Stimulated activated CD4-positive, alpha-beta T cell treated with anti-CD3 and anti-CD28 coated beads, Interleukin-1b, Interleukin-23, amount 100 ng/mL, for 4 hours (primary cell): ENCODE measurements at regions not wholly inside any gene's neighbourhood (a gene's known extent, or its start where the extent isn't known, plus 50 kb on each side); places are given as distances from the start of the nearest gene placed in this dataset.
"Not testable (repeated sequence)": the region's sequence is repeated elsewhere in the genome, so short reads cannot be mapped to it uniquely, and the experiment has no call there.

Experiments
- DNase-seq, 2 donors: peaks; one replicate each; pipeline ENCODE4 v3.0.0-alpha.2; 2020; ENCODE audit warnings: low read depth in 2 of 2

GRCh38 chr10:36051500-36051991 is 409.4 kb upstream of the FZD8 start:
- DNase-seq, result no peak

GRCh38 chr10:36050763-36051499 is 408.8 kb upstream of the FZD8 start:
- no peak for DNase-seq

DNA sequence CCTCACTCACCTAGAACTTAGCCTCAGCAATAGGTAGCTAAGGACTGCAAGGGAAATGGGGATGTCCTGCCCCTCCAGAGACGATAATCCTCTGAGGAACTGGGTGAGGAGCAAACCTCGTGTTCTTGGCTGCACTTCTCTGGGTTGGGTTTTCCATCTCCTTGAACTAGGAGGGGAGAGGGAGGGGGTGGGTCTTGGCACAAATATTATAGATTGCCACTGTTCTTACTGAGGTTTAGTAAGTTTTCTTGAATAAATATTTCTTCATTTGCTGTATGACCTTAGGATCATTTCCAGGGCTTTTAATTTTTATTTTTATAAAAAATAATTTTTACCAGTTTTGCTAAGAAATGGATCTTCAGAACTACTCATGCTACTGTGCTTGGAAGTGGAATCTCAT is 406.7 kb upstream of the FZD8 start:
- DNase-seq, result no peak

DNA sequence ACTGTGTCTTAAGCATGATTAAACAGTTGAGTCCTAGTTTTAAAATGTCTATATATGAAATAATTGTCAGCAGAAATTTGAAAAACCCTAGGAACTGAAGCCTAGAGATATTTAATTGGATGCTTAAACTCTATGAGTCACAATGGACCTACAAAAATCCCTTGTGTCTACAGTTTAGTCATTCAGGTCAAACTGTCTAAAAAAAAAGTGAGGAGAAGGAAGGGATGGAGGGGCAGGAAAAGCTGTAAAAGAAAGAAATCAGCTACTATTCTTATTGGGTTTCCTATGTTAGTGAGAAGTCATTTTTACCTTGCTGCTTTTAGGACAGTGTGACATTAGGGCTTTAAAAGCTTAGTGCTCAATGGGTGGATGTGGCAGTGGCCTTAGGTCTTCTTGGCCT is 406.1 kb upstream of the FZD8 start:
- DNase-seq, result no peak

GRCh38 chr10:36042135-36042534 is 400.0 kb upstream of the FZD8 start:
- no peak for DNase-seq

- no peak for DNase-seq
Measured at GRCh38 chr10:36038316-36038955, 396.3 kb upstream of the FZD8 start.

DNA sequence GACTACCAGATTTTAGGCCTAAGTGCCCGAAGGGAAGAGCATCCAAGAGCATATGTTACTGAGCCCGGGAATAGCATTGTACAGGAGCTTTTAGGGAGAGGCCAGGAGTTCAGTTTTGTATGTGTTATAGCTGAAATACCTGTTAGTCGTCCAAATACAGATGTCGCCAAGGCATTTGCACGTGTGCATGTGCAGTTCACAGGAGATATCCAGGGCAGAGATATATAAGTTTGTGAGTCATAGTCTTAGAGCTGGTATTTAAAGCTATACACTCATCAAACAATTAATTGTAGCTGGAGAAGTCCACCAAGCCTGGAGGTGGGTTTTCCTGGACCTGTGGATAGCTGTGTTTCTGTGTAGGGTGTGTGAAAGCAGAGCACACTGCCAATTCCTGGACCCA is 394.0 kb upstream of the FZD8 start:
- no peak for DNase-seq

GRCh38 chr10:36033808-36034207 is 391.7 kb upstream of the FZD8 start:
- no peak for DNase-seq

GRCh38 chr10:36030516-36030915 is 388.4 kb upstream of the FZD8 start:
- no peak for DNase-seq

DNA sequence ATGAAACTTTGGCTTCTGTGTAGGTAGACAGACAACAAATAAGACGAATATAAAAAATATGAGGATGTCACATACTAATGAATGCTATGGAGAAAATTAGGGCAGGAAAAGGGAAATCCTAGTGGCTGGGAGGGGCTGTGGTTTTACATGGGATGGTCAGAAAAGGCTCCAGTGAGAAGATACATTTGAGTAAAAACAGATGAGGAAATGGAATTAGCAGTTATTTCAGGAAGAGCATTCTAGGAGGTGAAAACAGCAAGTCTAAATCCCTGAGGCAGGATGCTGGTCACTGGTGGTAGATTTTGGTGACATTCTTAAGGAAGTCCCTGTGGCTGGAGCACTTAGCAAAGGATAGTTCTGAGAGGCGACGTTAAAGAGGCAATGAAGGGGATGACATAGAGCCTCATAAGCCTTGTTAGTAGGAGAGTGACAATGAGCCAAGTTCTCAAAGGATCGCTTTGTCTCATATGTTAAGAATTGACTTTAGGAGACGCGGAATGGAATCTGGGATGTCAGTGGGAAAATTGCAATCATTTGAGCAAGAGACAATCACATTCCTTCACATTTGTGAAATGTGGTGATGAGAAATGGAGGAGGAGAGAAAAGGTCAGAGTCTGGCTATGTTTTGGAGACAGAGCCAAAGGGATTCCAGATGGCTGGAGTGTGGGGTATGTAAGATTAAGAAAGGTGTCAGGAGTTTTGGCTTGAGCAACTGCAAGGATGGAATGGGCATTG is 384.7 kb upstream of the FZD8 start:
- DNase-seq, result no peak

- DNase-seq, result no peak
Measured at GRCh38 chr10:36026081-36026480, 384.0 kb upstream of the FZD8 start.

DNA sequence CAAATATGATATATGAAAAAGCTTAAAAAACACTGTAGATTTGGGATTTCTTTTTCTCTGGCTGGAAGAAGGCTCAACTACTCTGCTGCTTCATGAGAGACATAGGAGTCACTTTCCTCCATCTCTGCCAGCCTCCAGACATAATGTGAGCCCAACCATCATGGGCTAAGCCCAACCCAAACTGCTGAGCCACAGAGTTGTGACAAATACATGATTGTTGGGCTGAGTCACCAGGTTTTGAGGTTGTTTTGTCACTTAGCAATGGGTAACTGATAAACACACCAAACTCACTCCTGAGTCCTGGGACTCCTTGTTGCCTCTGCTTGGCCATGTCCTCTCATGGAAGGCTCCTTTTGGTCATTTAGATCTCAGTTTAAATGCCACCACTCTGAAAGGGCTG is 381.8 kb upstream of the FZD8 start:
- DNase-seq, result no peak

- no peak for DNase-seq
Measured at GRCh38 chr10:36021096-36021495, 379.0 kb upstream of the FZD8 start.

- DNase-seq, result no peak
Measured at GRCh38 chr10:36019749-36020148, 377.7 kb upstream of the FZD8 start.

GRCh38 chr10:36018996-36019395 is 376.9 kb upstream of the FZD8 start:
- no peak for DNase-seq

DNA sequence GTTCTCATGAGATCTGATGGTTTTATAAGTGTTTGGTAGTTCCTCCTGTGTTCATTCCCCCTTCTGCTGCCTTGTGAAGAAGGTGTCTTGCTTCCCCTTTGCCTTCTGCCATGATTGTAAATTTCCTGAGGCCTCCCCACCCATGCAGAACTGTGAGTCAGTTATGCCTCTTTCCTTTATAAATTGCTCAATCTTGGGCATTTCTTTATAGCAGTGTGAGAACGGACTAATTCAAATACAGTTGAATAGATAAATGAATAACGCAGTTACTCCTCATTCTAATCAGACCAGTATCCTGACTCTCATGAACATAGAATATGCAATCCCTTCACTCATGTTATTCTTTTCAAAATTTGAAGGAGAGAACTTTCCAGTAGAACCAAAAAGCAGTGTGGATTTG is 375.0 kb upstream of the FZD8 start:
- DNase-seq, result no peak

DNA sequence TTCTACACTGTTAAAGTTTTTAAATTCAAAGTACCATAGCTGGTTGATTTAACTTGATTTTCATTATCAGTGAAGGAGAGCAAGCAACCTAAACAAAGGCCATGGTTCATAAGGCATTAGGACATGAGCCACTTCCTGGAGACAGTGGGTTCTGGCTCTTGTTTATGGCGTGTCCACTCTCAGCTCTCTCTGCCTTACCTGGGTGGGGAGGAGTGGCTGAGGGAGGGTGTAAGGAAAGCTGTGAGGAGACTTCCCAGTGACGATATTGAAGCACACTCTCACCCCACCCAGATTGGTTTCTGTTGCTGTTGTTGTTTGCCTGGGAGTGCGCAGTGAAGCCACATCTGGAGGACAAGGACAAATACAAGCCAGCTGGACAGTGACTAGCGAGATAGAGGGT is 365.3 kb upstream of the FZD8 start:
- DNase-seq, result no peak

DNA sequence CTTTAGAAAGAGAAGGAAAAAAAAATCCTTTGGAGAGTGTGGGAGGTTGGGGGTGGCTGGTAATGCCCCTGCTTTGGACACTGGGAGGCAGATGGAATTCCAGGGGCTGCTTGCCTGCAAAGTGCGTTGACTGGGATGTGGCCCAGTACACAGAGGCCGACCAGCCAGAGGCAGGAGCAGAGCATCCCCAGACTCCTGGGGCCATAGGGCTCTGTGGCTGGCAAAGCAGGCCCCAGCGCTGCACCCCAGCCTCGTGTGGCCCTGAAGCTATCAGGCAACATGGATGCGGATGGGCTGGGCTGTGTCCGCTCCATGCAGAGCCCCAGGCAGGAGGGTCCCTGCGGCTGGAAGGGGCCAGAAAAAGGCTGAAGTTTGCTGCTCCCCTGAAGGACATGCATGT is 361.6 kb upstream of the FZD8 start:
- no peak for DNase-seq

- DNase-seq, result no peak
Measured at GRCh38 chr10:36003031-36003600, 361.0 kb upstream of the FZD8 start.

DNA sequence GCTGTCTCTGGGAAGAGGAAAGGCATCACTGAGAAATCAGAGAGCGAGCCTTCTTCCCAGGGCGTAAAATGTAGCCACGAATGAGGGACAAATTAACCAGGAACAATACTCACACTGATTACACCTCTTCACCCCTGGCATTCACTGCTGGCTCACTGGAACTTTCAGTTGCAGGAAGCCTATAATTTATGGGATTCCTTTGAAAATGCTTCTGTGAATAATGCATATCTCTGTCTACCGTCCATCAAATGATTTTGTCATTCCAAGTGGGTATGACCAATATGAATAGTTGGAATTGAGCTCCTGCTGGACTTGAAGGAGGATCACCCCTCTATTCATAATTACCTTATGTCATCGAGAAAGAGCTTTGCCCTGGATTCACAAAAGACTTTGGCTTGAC is 360.3 kb upstream of the FZD8 start:
- DNase-seq, result no peak

DNA sequence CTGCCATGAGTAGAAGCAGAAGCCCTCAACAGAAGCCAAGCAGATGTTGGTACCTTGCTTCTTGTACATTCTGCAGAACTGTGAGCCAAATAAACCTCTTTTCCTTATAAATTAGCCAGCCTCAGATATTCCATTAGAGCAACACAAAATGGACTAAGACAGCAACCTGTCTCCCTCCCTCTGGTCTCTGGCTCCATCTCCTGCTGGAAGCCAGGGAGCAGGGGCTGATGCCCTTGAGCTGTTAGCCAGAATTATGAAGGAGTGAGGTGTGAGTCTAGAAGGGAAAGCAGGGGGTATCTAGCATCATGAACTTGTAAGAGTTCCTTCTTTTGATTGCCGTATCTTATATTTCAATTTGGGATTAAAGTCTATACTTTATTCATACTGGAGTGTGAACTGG is 358.7 kb upstream of the FZD8 start:
- DNase-seq, result not testable (repeated sequence)

- no peak for DNase-seq
Measured at GRCh38 chr10:35998026-35998425, 355.9 kb upstream of the FZD8 start.

GRCh38 chr10:35995485-35995884 is 353.4 kb upstream of the FZD8 start:
- DNase-seq, result no peak
